Parathyroid adenoma (tissue), 2 donors: ENCODE measurements at regions not wholly inside any gene's neighbourhood (a gene's known extent, or its start where the extent isn't known, plus 50 kb on each side); places are given as distances from the start of the nearest gene placed in this dataset.
"Not testable (repeated sequence)": the region's sequence is repeated elsewhere in the genome, so short reads cannot be mapped to it uniquely, and the experiment has no call there.

Source experiments
- H2AFZ ChIP-seq: fragments of 300-600 bp; sonication (generic); one replicate; pipeline ENCODE4 v1.7.0; 2017; ENCODE audit warnings: antibody characterized with exemption, mild to moderate bottlenecking
- H3K27ac ChIP-seq: fragments of 300-600 bp; sonication (generic); one replicate; pipeline ENCODE4 v1.7.0; 2017
- H3K27me3 ChIP-seq: fragments of 300-600 bp; sonication (generic); one replicate; pipeline ENCODE4 v1.7.0; 2017; ENCODE audit warnings: low read length; ENCODE audit not compliant: control insufficient read depth, insufficient read depth
- H3K36me3 ChIP-seq: fragments of 300-600 bp; sonication (generic); one replicate; pipeline ENCODE4 v1.7.0; 2017; ENCODE audit warnings: low read length; ENCODE audit not compliant: control insufficient read depth, insufficient read depth
- H3K4me1 ChIP-seq: fragments of 300-600 bp; sonication (generic); one replicate; pipeline ENCODE4 v1.7.0; 2017; ENCODE audit warnings: control low read depth
- H3K4me2 ChIP-seq: fragments of 300-600 bp; sonication (generic); one replicate; pipeline ENCODE4 v1.7.0; 2017; ENCODE audit warnings: low read length
- H3K4me3 ChIP-seq: fragments of 300-600 bp; sonication (generic); one replicate; pipeline ENCODE4 v1.7.0; 2017; ENCODE audit warnings: low read depth, low read length
- H3K79me2 ChIP-seq: fragments of 300-600 bp; sonication (generic); one replicate; pipeline ENCODE4 v1.7.0; 2017; ENCODE audit warnings: control low read depth
- H3K9ac ChIP-seq: fragments of 300-600 bp; sonication (generic); one replicate; pipeline ENCODE4 v1.7.0; 2017; ENCODE audit warnings: mild to moderate bottlenecking
- H3K9me3 ChIP-seq: fragments of 300-600 bp; sonication (generic); one replicate; pipeline ENCODE4 v1.7.0; 2017; ENCODE audit warnings: low read length; ENCODE audit not compliant: control insufficient read depth
- TF ChIP-seq, protein P1 (sequence below): fragments of 300-600 bp; sonication (generic); IDR thresholded peaks from one replicate; pipeline ENCODE4 v1.7.0; 2017; ENCODE audit warnings: antibody characterized with exemption, mild to moderate bottlenecking
- donor health status: primary hyperparathyroidism.

DNA sequence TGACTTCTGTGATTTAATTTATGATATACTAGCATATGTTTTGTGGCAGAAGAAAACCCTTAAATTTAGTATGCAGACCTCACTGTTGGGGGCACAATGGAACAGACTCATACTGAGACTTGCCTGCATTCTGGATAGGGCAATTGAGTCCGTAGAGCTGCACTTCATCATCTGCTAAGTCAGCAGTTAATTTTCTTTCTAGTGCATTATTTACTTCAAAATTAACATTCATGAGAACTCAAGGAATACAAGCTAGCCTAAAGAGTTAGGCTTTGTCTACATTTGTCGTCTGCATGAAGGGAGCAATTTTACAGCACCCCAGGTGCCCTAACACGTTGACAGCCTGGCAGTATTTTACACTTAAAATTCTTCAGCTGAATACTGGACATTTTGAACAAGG is 345.5 kb downstream of the CHL1 start:
- Histone ChIP-seq H3K79me2 (no peaks in the 10 kb centered on the region), H3K4me3 (no peak overlapping the region), H3K4me2 (no peak overlapping the region), H3K27ac (no peak overlapping the region), H2AFZ (no peak overlapping the region), H3K9ac (no peak overlapping the region), H3K4me1 (no peaks in the 10 kb centered on the region), H3K27me3 (no peaks in the 10 kb centered on the region), H3K9me3 (no peaks in the 10 kb centered on the region), H3K36me3 (no peaks in the 10 kb centered on the region)
- TF ChIP-seq, protein P1, sequence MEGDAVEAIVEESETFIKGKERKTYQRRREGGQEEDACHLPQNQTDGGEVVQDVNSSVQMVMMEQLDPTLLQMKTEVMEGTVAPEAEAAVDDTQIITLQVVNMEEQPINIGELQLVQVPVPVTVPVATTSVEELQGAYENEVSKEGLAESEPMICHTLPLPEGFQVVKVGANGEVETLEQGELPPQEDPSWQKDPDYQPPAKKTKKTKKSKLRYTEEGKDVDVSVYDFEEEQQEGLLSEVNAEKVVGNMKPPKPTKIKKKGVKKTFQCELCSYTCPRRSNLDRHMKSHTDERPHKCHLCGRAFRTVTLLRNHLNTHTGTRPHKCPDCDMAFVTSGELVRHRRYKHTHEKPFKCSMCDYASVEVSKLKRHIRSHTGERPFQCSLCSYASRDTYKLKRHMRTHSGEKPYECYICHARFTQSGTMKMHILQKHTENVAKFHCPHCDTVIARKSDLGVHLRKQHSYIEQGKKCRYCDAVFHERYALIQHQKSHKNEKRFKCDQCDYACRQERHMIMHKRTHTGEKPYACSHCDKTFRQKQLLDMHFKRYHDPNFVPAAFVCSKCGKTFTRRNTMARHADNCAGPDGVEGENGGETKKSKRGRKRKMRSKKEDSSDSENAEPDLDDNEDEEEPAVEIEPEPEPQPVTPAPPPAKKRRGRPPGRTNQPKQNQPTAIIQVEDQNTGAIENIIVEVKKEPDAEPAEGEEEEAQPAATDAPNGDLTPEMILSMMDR: no peak

DNA sequence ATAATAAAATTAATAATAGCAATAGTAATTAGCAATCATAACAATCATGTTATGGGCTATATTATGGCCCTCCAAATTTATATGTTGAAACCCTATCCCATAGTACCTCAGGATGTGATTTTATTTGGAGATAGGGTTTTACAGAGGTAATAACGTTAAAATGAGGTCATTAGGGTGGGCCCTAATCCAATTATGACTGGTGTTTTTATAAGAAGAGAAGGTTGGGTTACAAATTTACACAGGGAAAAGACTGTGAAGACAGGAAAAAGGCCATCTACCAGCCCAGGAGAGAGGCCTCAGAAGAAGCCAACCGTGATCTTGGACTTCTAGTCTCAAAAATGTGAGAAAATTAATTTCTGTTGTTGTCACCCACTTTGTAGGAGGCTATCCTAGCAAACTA is 353.1 kb downstream of the CHL1 start:
- no peak overlapping the region for H3K4me3 ChIP-seq
- no peak overlapping the region for H3K4me2 ChIP-seq
- TF ChIP-seq, protein P1: no peak
- no peak overlapping the region for H3K9ac ChIP-seq
- H3K36me3 ChIP-seq: no peaks in the 10 kb centered on the region
- no peaks in the 10 kb centered on the region for H3K27me3 ChIP-seq
- no peak overlapping the region for H3K27ac ChIP-seq
- H3K79me2 ChIP-seq: no peaks in the 10 kb centered on the region
- no peaks in the 10 kb centered on the region for H3K9me3 ChIP-seq
- no peak overlapping the region for H2AFZ ChIP-seq
- no peaks in the 10 kb centered on the region for H3K4me1 ChIP-seq

GRCh38 chr3:550471-550870 is 353.9 kb downstream of the CHL1 start:
- no peak overlapping the region for H3K27ac ChIP-seq
- H3K79me2 ChIP-seq: no peaks in the 10 kb centered on the region
- no peak overlapping the region for H3K4me3 ChIP-seq
- no peaks in the 10 kb centered on the region for H3K9me3 ChIP-seq
- no peak overlapping the region for H3K9ac ChIP-seq
- TF ChIP-seq, protein P1: no peak
- H3K27me3 ChIP-seq: no peaks in the 10 kb centered on the region
- H3K36me3 ChIP-seq: no peaks in the 10 kb centered on the region
- no peaks in the 10 kb centered on the region for H3K4me1 ChIP-seq
- no peak overlapping the region for H2AFZ ChIP-seq
- no peak overlapping the region for H3K4me2 ChIP-seq

GRCh38 chr3:557972-558371 is 361.4 kb downstream of the CHL1 start:
- Histone ChIP-seq H3K4me1 (no peaks in the 10 kb centered on the region), H3K36me3 (no peaks in the 10 kb centered on the region), H3K9ac (no peak overlapping the region), H3K4me2 (no peak overlapping the region), H3K27me3 (no peaks in the 10 kb centered on the region), H3K79me2 (no peaks in the 10 kb centered on the region), H3K27ac (no peak overlapping the region), H3K4me3 (no peak overlapping the region), H2AFZ (no peak overlapping the region), H3K9me3 (no peaks in the 10 kb centered on the region)
- TF ChIP-seq, protein P1: no peak

DNA sequence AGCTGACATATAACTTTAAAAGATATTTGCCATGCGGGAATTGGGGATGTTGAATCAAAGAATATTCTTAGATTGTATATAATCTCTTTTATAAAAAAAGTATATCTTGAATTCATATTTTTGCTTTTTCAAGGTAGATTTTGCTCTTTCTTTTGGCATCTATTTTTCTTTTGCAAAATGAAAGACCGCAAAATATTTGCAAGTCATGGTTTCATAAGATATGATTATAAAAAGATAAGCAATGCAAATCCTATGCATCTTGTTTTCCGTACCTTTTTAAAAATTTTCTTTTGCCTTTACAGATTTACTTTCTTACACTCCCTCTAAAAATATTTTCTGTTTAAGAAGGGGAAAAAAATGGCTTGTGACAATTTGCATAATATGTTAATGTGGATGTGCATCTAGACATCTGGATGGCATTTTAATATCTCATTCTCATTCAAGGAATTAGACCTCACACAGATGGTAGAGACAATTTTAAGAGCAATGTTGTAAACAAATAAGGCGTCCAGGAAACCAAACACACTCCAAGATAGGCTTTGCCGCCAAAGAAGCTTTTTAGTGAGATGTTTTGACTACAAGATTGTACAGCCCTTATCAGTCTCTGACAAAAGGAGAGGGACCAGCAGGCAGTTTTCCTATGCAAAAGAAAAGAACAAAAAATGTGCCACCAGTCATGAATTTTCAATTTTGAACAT is 371.1 kb downstream of the CHL1 start:
- Histone ChIP-seq H2AFZ (no peak overlapping the region), H3K36me3 (no peaks in the 10 kb centered on the region), H3K27me3 (no peaks in the 10 kb centered on the region), H3K4me2 (no peak overlapping the region), H3K4me1 (no peaks in the 10 kb centered on the region), H3K4me3 (no peak overlapping the region), H3K9ac (no peak overlapping the region), H3K9me3 (no peaks in the 10 kb centered on the region), H3K79me2 (no peaks in the 10 kb centered on the region), H3K27ac (no peak overlapping the region)
- TF ChIP-seq, protein P1: no peak

- H3K27me3 ChIP-seq, H3K79me2 ChIP-seq, H3K4me1 ChIP-seq, H3K9me3 ChIP-seq, H3K4me2 ChIP-seq, H2AFZ ChIP-seq, H3K36me3 ChIP-seq, H3K4me3 ChIP-seq, H3K9ac ChIP-seq, H3K27ac ChIP-seq: not testable (repeated sequence)
Observed at GRCh38 chr3:579529-579928, 383.0 kb downstream of the CHL1 start.

GRCh38 chr3:589066-589465 is 392.5 kb downstream of the CHL1 start:
- not testable (repeated sequence) for H3K27me3 ChIP-seq, H3K4me2 ChIP-seq, H3K36me3 ChIP-seq, H3K9me3 ChIP-seq, H3K79me2 ChIP-seq, H2AFZ ChIP-seq, H3K4me3 ChIP-seq, H3K27ac ChIP-seq, H3K9ac ChIP-seq, H3K4me1 ChIP-seq
